ENCODE measurements at regions not wholly inside any gene's neighbourhood (a gene's known extent, or its start where the extent isn't known, plus 50 kb on each side); places are given as distances from the start of the nearest gene placed in this dataset.
"Not testable (repeated sequence)": the region's sequence is repeated elsewhere in the genome, so short reads cannot be mapped to it uniquely, and the experiment has no call there.

GRCh38 chr12:131327521-131328488, 374.1 kb downstream of the ADGRD1 start:
- WGBS (ENCODE audit: low lambda C conversion rate, missing lambda C conversion rate), result 75% methylated on average over 24 of the region's 25 CpGs
- Histone ChIP-seq H3K4me1 (ENCODE audit: insufficient read depth) (no peaks in the 10 kb centered on the region), H4K20me1 (ENCODE audit: insufficient read depth, poor library complexity, severe bottlenecking) (no peaks in the 10 kb centered on the region), H3K4me3 (no peak overlapping the region), H3K9me3 (ENCODE audit: low read depth) (no peaks in the 10 kb centered on the region), H2AFZ (no peak overlapping the region), H3K36me3 (replicated peaks; ENCODE audit: insufficient read depth, low read depth) (no peaks in the 10 kb centered on the region), H3K27me3 (no peaks in the 10 kb centered on the region), H3K9me2 (replicated peaks; ENCODE audit: insufficient read depth) (no peaks in the 10 kb centered on the region), H3K79me2 (no peaks in the 10 kb centered on the region), H3K27ac (no peak overlapping the region), H3K4me2 (no peak overlapping the region)
- TF ChIP-seq CTCF (IDR thresholded peaks at IDR 0.05; ENCODE audit: poor library complexity) (no peak), EZH2phosphoT487 (IDR thresholded peaks at IDR 0.05; ENCODE audit: low read depth, severe bottlenecking, unreplicated experiment) (no peak), EZH2 (IDR thresholded peaks at IDR 0.05; ENCODE audit: borderline replicate concordance) (no peak)
- no peak for DNase-seq (ENCODE audit: low spot score)

- H3K4me1 ChIP-seq (ENCODE audit: insufficient read depth); H3K9me2 ChIP-seq (replicated peaks; ENCODE audit: insufficient read depth); DNase-seq (ENCODE audit: low spot score); H2AFZ ChIP-seq; H4K20me1 ChIP-seq (ENCODE audit: insufficient read depth, poor library complexity, severe bottlenecking); H3K36me3 ChIP-seq (replicated peaks; ENCODE audit: insufficient read depth, low read depth); H3K9me3 ChIP-seq (ENCODE audit: low read depth); H3K4me2 ChIP-seq; H3K27ac ChIP-seq; H3K4me3 ChIP-seq; H3K79me2 ChIP-seq; H3K27me3 ChIP-seq: not testable (repeated sequence)
- 87% methylated on average over 27 of the region's 28 CpGs for WGBS (ENCODE audit: low lambda C conversion rate, missing lambda C conversion rate)
These were observed 375.4 kb downstream of the ADGRD1 start for GRCh38 chr12:131328861-131329845.

- 87% methylated on average over 9 of the region's 9 CpGs for WGBS (ENCODE audit: low lambda C conversion rate, missing lambda C conversion rate)
- DNase-seq (ENCODE audit: low spot score), result no peak
- Histone ChIP-seq H3K9me3 (ENCODE audit: low read depth) (no peaks in the 10 kb centered on the region), H3K27me3 (no peaks in the 10 kb centered on the region), H3K36me3 (replicated peaks; ENCODE audit: insufficient read depth, low read depth) (no peaks in the 10 kb centered on the region), H4K20me1 (ENCODE audit: insufficient read depth, poor library complexity, severe bottlenecking) (no peaks in the 10 kb centered on the region), H3K79me2 (no peaks in the 10 kb centered on the region), H3K27ac (no peak overlapping the region), H2AFZ (no peak overlapping the region), H3K4me1 (ENCODE audit: insufficient read depth) (no peaks in the 10 kb centered on the region), H3K9me2 (replicated peaks; ENCODE audit: insufficient read depth) (no peaks in the 10 kb centered on the region), H3K4me2 (no peak overlapping the region), H3K4me3 (no peak overlapping the region)
- no peak for TF ChIP-seq CTCF (IDR thresholded peaks at IDR 0.05; ENCODE audit: poor library complexity)
- no peak for TF ChIP-seq EZH2 (IDR thresholded peaks at IDR 0.05; ENCODE audit: borderline replicate concordance)
- no peak for TF ChIP-seq EZH2phosphoT487 (IDR thresholded peaks at IDR 0.05; ENCODE audit: low read depth, severe bottlenecking, unreplicated experiment)
These were observed 376.6 kb downstream of the ADGRD1 start for GRCh38 chr12:131330106-131330815.
